GM12865 (cell line): ENCODE measurements at regions not wholly inside any gene's neighbourhood (a gene's known extent, or its start where the extent isn't known, plus 50 kb on each side); places are given as distances from the start of the nearest gene placed in this dataset.
A peak's percentile ranks its signal among the peaks of the same experiment; 100 is the strongest.
"Not testable (repeated sequence)": the region's sequence is repeated elsewhere in the genome, so short reads cannot be mapped to it uniquely, and the experiment has no call there.

Source experiments
- DNase-seq: peaks from one replicate; pipeline ENCODE4 v3.0.0; 2010; ENCODE audit warnings: low read depth
- H3K4me3 ChIP-seq: 2 replicates; pipeline ENCODE4 v1.5.1; 2011; ENCODE audit warnings: mild to moderate bottlenecking, low read depth, low read length, control low read depth

DNA sequence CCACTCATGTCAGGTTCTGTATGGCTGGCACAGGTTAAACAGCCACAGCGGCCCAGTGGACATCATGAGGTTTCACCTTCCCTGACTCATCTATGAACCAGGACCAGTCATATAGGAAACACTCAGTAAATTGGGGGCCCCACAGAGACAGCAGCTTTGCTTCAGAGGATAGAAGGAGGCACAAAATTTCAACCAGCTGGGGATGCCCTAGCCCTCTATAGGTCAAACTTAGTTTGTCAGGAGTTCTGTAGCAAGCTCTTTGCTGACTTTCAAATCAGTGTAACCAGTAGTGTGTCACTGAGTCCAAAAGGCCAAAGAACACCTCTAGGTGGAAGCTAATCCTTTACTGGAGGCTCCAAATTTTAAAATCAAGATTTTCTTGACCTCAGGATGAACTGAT, 4157.8 kb upstream of the TPTE start:
- H3K4me3 ChIP-seq, DNase-seq: not testable (repeated sequence)

DNA sequence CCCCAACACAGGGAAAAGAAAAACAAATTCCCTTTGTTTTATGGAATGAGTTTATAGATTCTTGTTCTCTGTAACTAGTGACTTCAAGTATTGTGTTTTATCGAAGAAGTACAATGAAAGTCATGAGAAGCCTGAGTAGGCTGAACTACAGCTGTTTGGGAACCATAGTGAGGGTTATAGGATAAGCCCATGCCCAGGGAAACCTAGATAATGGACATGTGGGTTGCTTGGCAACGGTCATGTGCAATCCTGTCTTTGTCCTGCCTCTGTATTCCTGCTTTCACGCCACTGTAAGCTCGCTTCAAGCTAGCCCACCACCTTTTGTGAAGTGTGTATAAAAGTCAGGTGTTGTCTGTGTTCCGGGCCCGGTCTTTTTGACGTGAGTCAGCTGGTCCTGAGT, 4152.6 kb upstream of the TPTE start:
- DNase-seq = peak; percentile 3
- H3K4me3 ChIP-seq = peak overlapping the region; percentile 46

DNA sequence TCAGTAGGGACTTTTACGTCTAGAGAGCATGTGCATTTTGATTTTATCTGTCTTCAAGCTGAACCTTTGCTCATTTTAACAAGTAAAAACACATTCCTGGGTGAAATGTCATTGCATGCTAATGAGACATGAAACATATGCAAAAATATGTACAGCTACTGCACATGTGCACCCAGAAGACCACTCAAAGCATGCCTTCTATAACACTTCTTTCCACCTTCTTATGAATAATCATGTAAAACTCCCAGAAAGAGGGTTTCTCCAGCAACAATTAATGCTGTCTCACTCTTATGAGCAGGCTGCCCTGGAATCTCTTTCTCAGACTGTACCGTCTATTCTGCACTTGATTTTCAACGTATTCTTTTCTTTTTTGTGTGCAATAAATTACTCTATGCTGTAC, 4148.1 kb upstream of the TPTE start:
- H3K4me3 ChIP-seq = peak overlapping the region; percentile 50
- DNase-seq = not testable (repeated sequence)

DNA sequence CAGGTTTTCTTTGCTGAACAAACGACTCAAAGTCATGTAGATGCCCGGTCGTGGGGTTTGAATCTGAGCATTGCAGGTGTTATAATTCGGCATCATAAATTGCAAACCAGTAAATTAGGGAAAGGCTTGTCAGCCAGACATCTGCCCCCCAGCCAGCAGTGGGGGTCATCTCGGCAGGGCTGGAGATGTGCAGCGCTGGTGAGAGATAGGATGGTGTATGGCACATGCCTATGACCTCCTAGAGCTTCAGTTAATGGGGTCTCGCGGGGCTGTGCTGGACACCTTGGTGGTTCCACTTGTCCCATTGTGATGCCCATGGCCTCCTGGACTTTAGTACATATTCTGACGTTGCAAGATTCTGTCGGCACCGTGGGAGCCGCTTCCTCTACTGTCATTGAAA, 4147.2 kb upstream of the TPTE start:
- peak overlapping the region; percentile 39 for H3K4me3 ChIP-seq

DNA sequence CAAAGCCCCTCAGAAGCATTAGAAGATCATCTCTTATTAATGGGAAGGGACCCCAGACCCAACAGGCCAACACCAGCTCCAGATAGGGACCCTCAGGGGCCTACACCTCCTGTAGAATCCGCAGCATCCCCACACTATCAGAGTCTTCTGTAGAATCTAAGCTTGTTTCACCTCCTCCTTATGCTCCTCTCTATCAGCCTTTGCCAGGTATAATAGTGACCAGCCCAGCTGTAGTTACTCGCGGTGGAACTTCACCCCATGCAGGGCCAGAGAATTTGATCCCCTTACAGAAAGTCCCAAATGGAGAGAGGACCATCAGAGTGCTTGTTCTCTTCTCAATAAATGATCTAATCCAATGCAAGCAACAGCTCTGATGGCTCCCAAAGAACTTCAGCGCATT, 4146.5 kb upstream of the TPTE start:
- H3K4me3 ChIP-seq = not testable (repeated sequence)
- DNase-seq = peak; percentile 1

More for the DNA sequence above, 4147.2 kb upstream of the TPTE start:
- peak; percentile 1 for DNase-seq

DNA sequence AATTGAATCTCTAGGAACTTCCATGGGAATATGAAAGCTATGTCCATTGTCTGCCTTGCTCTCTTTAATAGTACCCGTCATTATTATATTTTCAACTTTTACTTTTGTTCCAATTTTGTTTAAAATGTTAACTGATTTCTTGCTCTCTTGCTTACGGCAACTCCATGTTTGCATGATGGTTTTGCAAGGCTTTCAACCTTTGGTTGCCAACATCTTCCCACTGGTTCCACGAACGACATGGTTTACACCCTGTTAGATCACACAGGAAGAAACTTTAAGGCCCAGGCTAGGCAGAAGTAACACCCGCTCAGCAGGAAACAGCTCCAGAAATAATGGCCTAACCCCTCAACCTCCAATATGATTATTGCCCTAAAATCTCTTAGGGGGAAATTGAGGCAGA, 4145.6 kb upstream of the TPTE start:
- H3K4me3 ChIP-seq, DNase-seq: not testable (repeated sequence)

DNA sequence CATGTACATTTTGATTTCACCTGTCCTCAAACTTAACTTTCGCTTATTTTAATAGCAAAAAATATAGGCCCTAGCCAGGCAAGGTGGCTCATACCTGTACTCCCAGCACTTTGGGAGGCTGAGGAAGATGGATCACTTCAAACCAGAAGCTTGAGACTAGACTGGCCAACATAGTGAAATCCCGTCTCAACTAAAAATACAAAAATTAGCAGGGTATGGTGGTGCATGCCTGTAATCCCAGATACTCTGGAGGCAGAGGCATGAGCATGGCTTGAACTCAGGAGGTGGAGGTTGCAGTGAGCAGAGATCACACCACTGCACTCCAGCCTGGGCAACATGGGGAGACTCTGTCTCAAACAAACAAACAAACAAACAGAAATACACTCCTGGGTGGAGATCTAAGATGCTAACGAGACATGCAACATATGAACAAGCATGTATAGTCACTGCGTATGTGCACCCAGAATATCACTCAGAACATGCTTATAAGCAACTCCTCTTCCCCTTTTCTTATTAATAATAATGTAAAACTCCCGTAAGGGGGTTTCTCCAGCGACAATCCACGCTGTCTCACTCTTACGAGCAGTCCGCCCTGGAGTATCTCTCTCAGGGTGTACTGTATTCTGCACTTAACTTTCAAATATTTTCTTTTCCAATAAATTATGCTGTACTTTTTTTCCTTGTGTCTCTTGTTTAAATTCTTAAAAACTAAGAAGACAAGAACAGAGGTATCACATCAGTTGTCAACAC, 4144.9 kb upstream of the TPTE start:
- DNase-seq = peak; percentile 1
- H3K4me3 ChIP-seq = not testable (repeated sequence)
